MM.1S (cell line): ENCODE measurements at regions not wholly inside any gene's neighbourhood (a gene's known extent, or its start where the extent isn't known, plus 50 kb on each side); places are given as distances from the start of the nearest gene placed in this dataset.

Source experiments
- CTCF ChIP-seq: fragments of 300-600 bp; sonication (generic); IDR thresholded peaks from 2 replicates; pipeline ENCODE4 v1.5.1; 2016; ENCODE audit warnings: antibody characterized with exemption, low read length, mixed read lengths
- EZH2 ChIP-seq: fragments of 300-600 bp; sonication (generic); optimal IDR thresholded peaks from 2 replicates; pipeline ENCODE3; 2017; ENCODE audit warnings: low read depth, mild to moderate bottlenecking, antibody characterized with exemption, low read length, mixed read lengths

GRCh38 chr11:106309070-106309684, 231.7 kb downstream of the AASDHPPT start:
- TF ChIP-seq CTCF (no peak), EZH2 (no peak)
